Spleen (tissue), 11 donors: ENCODE measurements at regions not wholly inside any gene's neighbourhood (a gene's known extent, or its start where the extent isn't known, plus 50 kb on each side); places are given as distances from the start of the nearest gene placed in this dataset.

ENCODE experiments used
- DNase-seq: peaks from one replicate; pipeline ENCODE4 v3.0.0-alpha.2; 2020
- H3K27ac ChIP-seq, 8 donors: fragments of 200-600 bp; sonication (generic) in 7 of 8; 1 replicate in 4 of 8; 2 replicates in 4 of 8; pipeline versions ENCODE4 v1.5.0 to v1.8.0; 2016 to 2021; ENCODE audit warnings: inconsistent platforms in 4 of 8, mild to moderate bottlenecking in 4 of 8, moderate library complexity in 1 of 8
- H3K27me3 ChIP-seq, 7 donors: fragments of 200-600 bp; sonication (generic) in 6 of 7; replicated peaks in 1 of 7; 1 replicate in 4 of 7; 2 replicates in 3 of 7; pipeline versions ENCODE4 v1.5.0 to v1.8.0; 2016 to 2021; ENCODE audit warnings: inconsistent platforms in 3 of 7, mild to moderate bottlenecking in 1 of 7
- H3K36me3 ChIP-seq, 6 donors: fragments of 200-600 bp; sonication (generic) in 5 of 6; 1 replicate in 4 of 6; 2 replicates in 2 of 6; pipeline versions ENCODE4 v1.5.0 to v1.8.0; 2016 to 2021; ENCODE audit warnings: inconsistent platforms in 2 of 6
- H3K4me1 ChIP-seq, 6 donors: fragments of 200-600 bp; sonication (generic) in 5 of 6; 1 replicate in 3 of 6; 2 replicates in 3 of 6; pipeline versions ENCODE4 v1.5.0 to v1.8.0; 2016 to 2021; ENCODE audit warnings: inconsistent platforms in 3 of 6
- H3K4me3 ChIP-seq, 8 donors: fragments of 200-600 bp; sonication (generic) in 7 of 8; 1 replicate in 4 of 8; 2 replicates in 4 of 8; pipeline versions ENCODE4 v1.5.0 to v1.8.0; 2016 to 2021; ENCODE audit warnings: inconsistent platforms in 4 of 8, mild to moderate bottlenecking in 4 of 8, moderate library complexity in 2 of 8
- H3K9me3 ChIP-seq, 8 donors: fragments of 200-600 bp; sonication (generic) in 7 of 8; 1 replicate in 4 of 8; 2 replicates in 4 of 8; pipeline versions ENCODE4 v1.5.0 to v1.8.0; 2016 to 2021; ENCODE audit warnings: inconsistent platforms in 4 of 8
- CTCF ChIP-seq, 11 experiments: fragments of 200-600 bp in 7 of 11; fragments of 450-650 bp in 4 of 11; sonication (generic) in 4 of 11; IDR thresholded peaks in 8 of 11; conservative IDR thresholded peaks in 3 of 11; 1 replicate in 7 of 11; 2 replicates in 4 of 11; pipeline versions ENCODE4 v1.4.0 to v1.8.0; 2016 to 2021; ENCODE audit warnings: antibody characterized with exemption in 11 of 11, inconsistent platforms in 4 of 11, mild to moderate bottlenecking in 1 of 11
- POLR2A ChIP-seq, 3 donors: fragments of 450-650 bp; IDR thresholded peaks; one replicate each; pipeline ENCODE4 v1.5.1; 2017; ENCODE audit warnings: antibody characterized with exemption in 3 of 3, mild to moderate bottlenecking in 1 of 3
- POLR2AphosphoS5 ChIP-seq, 3 donors: sonication (generic); formaldehyde crosslinking; IDR thresholded peaks; one replicate each; pipeline ENCODE4 v1.5.1; 2017; ENCODE audit warnings: antibody characterized with exemption in 3 of 3
- WGBS, 5 donors: extraction: QIAGEN DNeasy Blood & Tissue Kit in 3 of 5; methylation state at CpG; one replicate each; pipeline versions ENCODE4 v1.1.5 to v1.1.7; 2013 to 2018; 5-methylcytosine and 5-hydroxymethylcytosine counted together
- intact Hi-C: fragments of 100-400 bp; cut with DNase I; formaldehyde crosslinking; loops from one replicate; pipeline ENCODE4 v1.15.0; 2023; ENCODE audit warnings: low total_unique reads
- donor health status: healthy with polysubstance abuse.
- donor health status: DM: no; HTN: no; CAD: no; lungs with moderate emphysema.
- donor health status: DM: no; HTN: no; CAD: no.
- donor health status: Bipolar disorder and iron deficiency.
- donor health status: healthy.
- donor health status: DM: no; HTN: no; CAD: no.
- donor health status: DM: yes; HTN: yes; CAD: no.

DNA sequence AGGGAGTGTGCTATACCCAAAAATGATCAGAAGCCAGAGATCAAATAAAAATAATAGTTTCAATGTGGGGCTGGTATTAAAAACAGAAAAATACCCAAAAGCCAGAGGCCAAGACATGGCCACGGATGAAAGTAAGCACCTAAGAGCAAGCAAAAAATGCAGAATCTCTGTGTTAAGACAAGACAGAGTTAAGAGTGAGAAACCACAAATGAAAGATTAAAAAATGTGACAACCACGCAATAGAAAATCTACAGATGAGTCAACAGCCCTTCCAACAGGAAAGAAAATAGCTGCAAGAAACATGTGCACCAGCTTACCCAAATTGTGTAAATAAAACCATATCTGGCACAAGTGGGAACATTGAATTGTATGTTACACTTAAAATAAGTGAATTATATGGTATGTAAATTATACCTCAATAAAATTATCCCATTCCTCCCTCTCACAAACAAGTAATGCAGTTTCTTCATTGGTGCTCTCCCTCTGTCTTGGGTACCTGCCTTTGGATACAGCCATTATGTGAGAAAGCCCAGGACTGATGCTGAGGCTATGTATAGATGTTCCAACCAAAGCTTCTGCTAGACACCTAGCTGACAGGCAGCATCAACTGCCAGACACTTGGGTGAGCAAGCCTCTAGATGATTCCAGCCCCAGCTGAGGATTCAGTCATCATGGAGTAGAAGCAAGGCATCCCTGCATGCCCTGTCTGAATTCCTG is 55.3 kb upstream of the UFL1 start:
- no peaks in the 10 kb centered on the region for H3K4me1 ChIP-seq
- no peak for TF ChIP-seq POLR2AphosphoS5 (IDR thresholded peaks at IDR 0.05)
- H3K4me3 ChIP-seq: no peak overlapping the region
- no peak overlapping the region for H3K27ac ChIP-seq
- no peaks in the 10 kb centered on the region for H3K9me3 ChIP-seq
- DNase-seq: no peak
- intact Hi-C loops: no loop called here
- H3K36me3 ChIP-seq: no peaks in the 10 kb centered on the region
- no peaks in the 10 kb centered on the region for H3K27me3 ChIP-seq
- WGBS, 5 donors: 50 to 77% (median 62%) methylated on average over 2 of the region's 2 CpGs

DNA sequence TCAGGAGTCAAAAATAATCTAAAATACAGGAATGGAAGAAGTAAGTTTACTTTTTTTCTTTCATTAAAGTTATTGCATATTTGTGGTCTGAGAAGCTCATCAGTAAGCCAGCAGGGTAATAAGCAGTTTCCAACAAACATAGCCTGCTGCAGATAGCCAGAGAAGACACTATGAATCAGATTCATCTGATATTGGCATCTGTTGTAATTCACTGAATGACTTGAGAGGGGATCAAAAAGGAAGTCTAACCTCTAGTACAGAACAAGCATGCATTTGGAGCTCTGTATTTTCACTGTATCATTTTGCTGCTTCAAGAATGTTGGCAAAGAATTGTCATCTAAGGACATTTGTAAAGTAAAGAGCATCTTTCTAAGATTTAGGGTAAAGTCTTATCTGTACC is 53.8 kb upstream of the UFL1 start:
- intact Hi-C loops: no loop called here
- no peak for DNase-seq
- Histone ChIP-seq H3K9me3 (peaks cover 0 to 7% (median 2%) of the 10 kb centered on the region in 8 donors), H3K4me3 (no peak overlapping the region), H3K27ac (no peak overlapping the region), H3K36me3 (no peaks in the 10 kb centered on the region), H3K4me1 (no peaks in the 10 kb centered on the region), H3K27me3 (no peaks in the 10 kb centered on the region)
- TF ChIP-seq POLR2A (IDR thresholded peaks at IDR 0.05) (no peak), CTCF (IDR thresholded peaks at IDR 0.05 in 8 of 11, conservative IDR thresholded peaks at IDR 0.05 in 3 of 11) (no peak), POLR2AphosphoS5 (IDR thresholded peaks at IDR 0.05) (no peak)

DNA sequence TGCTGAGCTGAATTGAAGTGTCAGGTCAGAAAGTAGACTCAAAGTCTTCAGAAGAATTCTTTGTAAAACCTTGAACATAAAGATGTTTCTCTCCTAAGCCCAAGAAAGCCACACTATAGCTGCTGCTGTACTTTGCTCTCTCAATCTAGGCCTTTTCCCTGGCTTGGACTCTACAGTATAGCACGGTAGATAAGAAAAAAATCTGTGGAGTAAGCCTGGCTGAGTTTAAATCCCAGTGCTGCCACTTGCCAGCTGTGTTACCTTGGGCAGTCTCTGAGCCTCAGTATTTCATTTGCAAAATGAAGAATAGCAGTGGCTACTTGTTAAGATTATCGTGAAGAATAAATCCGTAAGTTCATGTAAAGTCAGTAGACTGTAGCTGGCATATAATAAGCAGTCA is 53.3 kb upstream of the UFL1 start:
- no peak overlapping the region for H3K27ac ChIP-seq
- intact Hi-C loops: no loop called here
- 74 to 82% (median 76%) methylated on average over 3 of the region's 3 CpGs for WGBS, 5 donors
- TF ChIP-seq POLR2A (IDR thresholded peaks at IDR 0.05): no peak
- TF ChIP-seq CTCF (IDR thresholded peaks at IDR 0.05 in 8 of 11, conservative IDR thresholded peaks at IDR 0.05 in 3 of 11): no peak
- TF ChIP-seq POLR2AphosphoS5 (IDR thresholded peaks at IDR 0.05): no peak
- no peak overlapping the region for H3K4me3 ChIP-seq
- H3K36me3 ChIP-seq: no peaks in the 10 kb centered on the region
- H3K4me1 ChIP-seq: no peaks in the 10 kb centered on the region
- H3K9me3 ChIP-seq: peaks cover 0 to 9% (median 2%) of the 10 kb centered on the region in 8 donors
- H3K27me3 ChIP-seq: no peaks in the 10 kb centered on the region
- no peak for DNase-seq

GRCh38 chr6:96468681-96469224 is 52.9 kb upstream of the UFL1 start:
- Histone ChIP-seq H3K9me3 (peaks cover 0 to 14% (median 2%) of the 10 kb centered on the region in 8 donors), H3K27ac (no peak overlapping the region), H3K36me3 (no peaks in the 10 kb centered on the region), H3K4me1 (no peaks in the 10 kb centered on the region), H3K27me3 (no peaks in the 10 kb centered on the region), H3K4me3 (no peak overlapping the region)
- 2 to 8% (median 4%) methylated on average over 2 of the region's 2 CpGs for WGBS, 5 donors
- intact Hi-C loops: no loop called here
- TF ChIP-seq POLR2A (IDR thresholded peaks at IDR 0.05) (no peak), CTCF (IDR thresholded peaks at IDR 0.05 in 8 of 11, conservative IDR thresholded peaks at IDR 0.05 in 3 of 11) (no peak), POLR2AphosphoS5 (IDR thresholded peaks at IDR 0.05) (no peak)
- DNase-seq: no peak
